ENCODE measurements at regions not wholly inside any gene's neighbourhood (a gene's known extent, or its start where the extent isn't known, plus 50 kb on each side); places are given as distances from the start of the nearest gene placed in this dataset.

- Mint-ChIP-seq H3K27me3 (ENCODE audit: low read depth) (peaks cover 13% of the 10 kb centered on the region), H3K36me3 (ENCODE audit: insufficient read depth) (no peaks in the 10 kb centered on the region), H3K9me3 (no peaks in the 10 kb centered on the region), H3K4me1 (ENCODE audit: low read depth) (peaks cover 3% of the 10 kb centered on the region), H3K4me3 (no peak overlapping the region)
- DNase-seq: no peak
- ATAC-seq: no peak
These were observed 116.7 kb upstream of the PROK2 start for GRCh38 chr3:71901645-71902044.

- peaks cover 13% of the 10 kb centered on the region for H3K27me3 Mint-ChIP-seq (ENCODE audit: low read depth)
- no peak for ATAC-seq
These were observed 115.1 kb upstream of the PROK2 start for GRCh38 chr3:71900057-71900456.

GRCh38 chr3:71896751-71897150 is 111.8 kb upstream of the PROK2 start:
- no peak for ATAC-seq
- Mint-ChIP-seq H3K4me1 (ENCODE audit: low read depth) (no peaks in the 10 kb centered on the region), H3K27me3 (ENCODE audit: low read depth) (peaks cover 10% of the 10 kb centered on the region), H3K4me3 (no peak overlapping the region), H3K9me3 (no peaks in the 10 kb centered on the region), H3K36me3 (ENCODE audit: insufficient read depth) (no peaks in the 10 kb centered on the region)
- DNase-seq: no peak

More at GRCh38 chr3:71900057-71900456, 115.1 kb upstream of the PROK2 start:
- H3K4me3 Mint-ChIP-seq: no peak overlapping the region
- H3K4me1 Mint-ChIP-seq (ENCODE audit: low read depth): peaks cover 2% of the 10 kb centered on the region
- H3K9me3 Mint-ChIP-seq: no peaks in the 10 kb centered on the region
- DNase-seq: no peak
- H3K36me3 Mint-ChIP-seq (ENCODE audit: insufficient read depth): no peaks in the 10 kb centered on the region

GRCh38 chr3:71893702-71894479 is 108.9 kb upstream of the PROK2 start:
- Mint-ChIP-seq H3K4me1 (ENCODE audit: low read depth) (no peaks in the 10 kb centered on the region), H3K36me3 (ENCODE audit: insufficient read depth) (no peaks in the 10 kb centered on the region), H3K9me3 (no peaks in the 10 kb centered on the region), H3K4me3 (no peak overlapping the region), H3K27me3 (ENCODE audit: low read depth) (peaks cover 7% of the 10 kb centered on the region)
- DNase-seq (no peak), ATAC-seq (no peak)

- H3K27me3 Mint-ChIP-seq (ENCODE audit: low read depth): peaks cover 7% of the 10 kb centered on the region
- ATAC-seq (no peak), DNase-seq (no peak)
- H3K36me3 Mint-ChIP-seq (ENCODE audit: insufficient read depth): no peaks in the 10 kb centered on the region
- no peaks in the 10 kb centered on the region for H3K9me3 Mint-ChIP-seq
- H3K4me3 Mint-ChIP-seq: no peak overlapping the region
- no peaks in the 10 kb centered on the region for H3K4me1 Mint-ChIP-seq (ENCODE audit: low read depth)
These were observed 108.2 kb upstream of the PROK2 start for GRCh38 chr3:71893122-71893521.

GRCh38 chr3:71891483-71891882 is 106.5 kb upstream of the PROK2 start:
- Mint-ChIP-seq H3K9me3 (no peaks in the 10 kb centered on the region), H3K4me1 (ENCODE audit: low read depth) (no peaks in the 10 kb centered on the region), H3K36me3 (ENCODE audit: insufficient read depth) (no peaks in the 10 kb centered on the region), H3K4me3 (no peak overlapping the region), H3K27me3 (ENCODE audit: low read depth) (peaks cover 3% of the 10 kb centered on the region)
- no peak for DNase-seq
- ATAC-seq: no peak

GRCh38 chr3:71890356-71890931 is 105.5 kb upstream of the PROK2 start:
- peaks cover 8% of the 10 kb centered on the region for H3K27me3 Mint-ChIP-seq (ENCODE audit: low read depth)
- H3K9me3 Mint-ChIP-seq: no peaks in the 10 kb centered on the region
- ATAC-seq (no peak), DNase-seq (no peak)
- H3K36me3 Mint-ChIP-seq (ENCODE audit: insufficient read depth): no peaks in the 10 kb centered on the region
- H3K4me3 Mint-ChIP-seq: no peak overlapping the region
- no peaks in the 10 kb centered on the region for H3K4me1 Mint-ChIP-seq (ENCODE audit: low read depth)

- no peaks in the 10 kb centered on the region for H3K36me3 Mint-ChIP-seq (ENCODE audit: insufficient read depth)
- no peak for DNase-seq
- H3K4me3 Mint-ChIP-seq: no peak overlapping the region
- ATAC-seq: no peak
- H3K9me3 Mint-ChIP-seq: no peaks in the 10 kb centered on the region
- H3K27me3 Mint-ChIP-seq (ENCODE audit: low read depth): peaks cover 14% of the 10 kb centered on the region
- H3K4me1 Mint-ChIP-seq (ENCODE audit: low read depth): no peaks in the 10 kb centered on the region
These were observed 102.3 kb upstream of the PROK2 start for GRCh38 chr3:71887256-71887655.

- Mint-ChIP-seq H3K4me3 (no peak overlapping the region), H3K27me3 (ENCODE audit: low read depth) (peaks cover 20% of the 10 kb centered on the region), H3K9me3 (no peaks in the 10 kb centered on the region), H3K4me1 (ENCODE audit: low read depth) (no peaks in the 10 kb centered on the region), H3K36me3 (ENCODE audit: insufficient read depth) (no peaks in the 10 kb centered on the region)
- DNase-seq (no peak), ATAC-seq (no peak)
These were observed 100.1 kb upstream of the PROK2 start for GRCh38 chr3:71885006-71885405.

- ATAC-seq: no peak
- H3K4me3 Mint-ChIP-seq: no peak overlapping the region
These were observed 96.8 kb upstream of the PROK2 start for GRCh38 chr3:71881732-71882131.

GRCh38 chr3:71881041-71881440 is 96.1 kb upstream of the PROK2 start:
- Mint-ChIP-seq H3K9me3 (no peaks in the 10 kb centered on the region), H3K36me3 (ENCODE audit: insufficient read depth) (no peaks in the 10 kb centered on the region), H3K4me3 (no peak overlapping the region), H3K4me1 (ENCODE audit: low read depth) (no peaks in the 10 kb centered on the region), H3K27me3 (ENCODE audit: low read depth) (peaks cover 16% of the 10 kb centered on the region)
- no peak for ATAC-seq
- no peak for DNase-seq

More at GRCh38 chr3:71881732-71882131, 96.8 kb upstream of the PROK2 start:
- H3K27me3 Mint-ChIP-seq (ENCODE audit: low read depth): peaks cover 22% of the 10 kb centered on the region
- no peaks in the 10 kb centered on the region for H3K36me3 Mint-ChIP-seq (ENCODE audit: insufficient read depth)
- no peaks in the 10 kb centered on the region for H3K9me3 Mint-ChIP-seq
- no peaks in the 10 kb centered on the region for H3K4me1 Mint-ChIP-seq (ENCODE audit: low read depth)
- no peak for DNase-seq

- DNase-seq (no peak), ATAC-seq (no peak)
- no peaks in the 10 kb centered on the region for H3K36me3 Mint-ChIP-seq (ENCODE audit: insufficient read depth)
- no peaks in the 10 kb centered on the region for H3K9me3 Mint-ChIP-seq
- H3K27me3 Mint-ChIP-seq (ENCODE audit: low read depth): peaks cover 16% of the 10 kb centered on the region
- peaks cover 13% of the 10 kb centered on the region for H3K4me1 Mint-ChIP-seq (ENCODE audit: low read depth)
- H3K4me3 Mint-ChIP-seq: no peak overlapping the region
These were observed 94.1 kb upstream of the PROK2 start for GRCh38 chr3:71879089-71879488.

- H3K9me3 Mint-ChIP-seq: no peaks in the 10 kb centered on the region
- no peak overlapping the region for H3K4me3 Mint-ChIP-seq
- peaks cover 8% of the 10 kb centered on the region for H3K27me3 Mint-ChIP-seq (ENCODE audit: low read depth)
These were observed 91.5 kb upstream of the PROK2 start for GRCh38 chr3:71876135-71877105.

GRCh38 chr3:71875461-71875947 is 90.6 kb upstream of the PROK2 start:
- H3K4me3 Mint-ChIP-seq: no peak overlapping the region
- H3K27me3 Mint-ChIP-seq (ENCODE audit: low read depth): peaks cover 2% of the 10 kb centered on the region
- H3K9me3 Mint-ChIP-seq: no peaks in the 10 kb centered on the region
- no peaks in the 10 kb centered on the region for H3K36me3 Mint-ChIP-seq (ENCODE audit: insufficient read depth)
- DNase-seq (peak; percentile 69), ATAC-seq (peak; percentile 92 to 93)
- H3K4me1 Mint-ChIP-seq (ENCODE audit: low read depth): peaks cover 29% of the 10 kb centered on the region

More at GRCh38 chr3:71876135-71877105, 91.5 kb upstream of the PROK2 start:
- Mint-ChIP-seq H3K36me3 (ENCODE audit: insufficient read depth) (no peaks in the 10 kb centered on the region), H3K4me1 (ENCODE audit: low read depth) (peaks cover 29% of the 10 kb centered on the region)
- no peak for DNase-seq
- ATAC-seq: no peak

Measured in activated T-cell treated with anti-CD3 and anti-CD28 coated beads, Interleukin-2, amount 50 U/mL, for 4 hours (primary cell).